Kidney epithelial cell (primary cell): ENCODE measurements at regions not wholly inside any gene's neighbourhood (a gene's known extent, or its start where the extent isn't known, plus 50 kb on each side); places are given as distances from the start of the nearest gene placed in this dataset.

Experiments used
- DNase-seq: peaks from one replicate; pipeline ENCODE4 v3.0.0-alpha.2; 2010; ENCODE audit warnings: low read depth
- H3K27me3 ChIP-seq: 2 replicates; pipeline ENCODE4 v1.6.0; 2011; ENCODE audit warnings: low read length; ENCODE audit not compliant: control insufficient read depth, insufficient read depth
- H3K36me3 ChIP-seq: 2 replicates; pipeline ENCODE4 v1.5.1; 2011; ENCODE audit warnings: low read length; ENCODE audit not compliant: control insufficient read depth, insufficient read depth
- H3K4me3 ChIP-seq: 2 replicates; pipeline ENCODE4 v1.5.1; 2011; ENCODE audit warnings: low read depth, mild to moderate bottlenecking, control low read depth, low read length
- TF ChIP-seq, protein P1 (sequence below): IDR thresholded peaks from 2 replicates; pipeline ENCODE4 v1.5.1; 2011; ENCODE audit warnings: mild to moderate bottlenecking, moderate library complexity, low read length, control low read depth, inconsistent platforms; ENCODE audit not compliant: insufficient read depth, poor library complexity, severe bottlenecking

DNA sequence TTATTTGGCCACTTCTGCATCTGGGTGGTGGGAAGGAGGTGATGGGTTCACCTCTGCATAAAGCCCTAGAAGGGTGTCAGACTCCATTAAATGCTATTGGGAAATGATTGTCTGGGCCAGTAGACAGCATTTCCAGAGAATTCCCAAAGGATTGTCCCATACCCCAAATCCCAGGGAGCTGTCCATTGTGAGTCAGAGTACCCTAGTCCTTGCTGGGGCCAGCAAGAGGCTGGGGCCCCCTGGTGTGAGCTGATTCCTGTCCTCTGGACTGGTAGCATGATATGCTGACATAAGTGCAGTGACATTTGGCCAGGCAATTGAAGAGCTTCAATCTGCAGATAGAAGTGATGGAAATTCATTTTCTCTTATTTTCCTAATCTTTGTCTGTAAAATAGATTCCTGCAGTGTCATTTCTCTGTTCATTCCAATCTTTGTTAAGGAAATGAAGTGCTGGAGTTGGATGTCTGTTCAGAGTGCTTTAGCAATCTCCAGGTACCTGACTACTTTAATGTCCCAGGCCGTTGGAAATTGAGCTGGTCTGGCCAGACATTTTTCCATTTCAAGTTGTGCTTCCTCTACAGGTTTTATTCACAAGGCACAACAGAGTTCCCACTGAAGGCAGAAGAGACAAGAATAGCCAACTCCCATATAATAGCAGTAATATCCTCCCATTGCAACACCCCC, 91.2 kb downstream of the RPLP1 start:
- Histone ChIP-seq H3K4me3 (no peak overlapping the region), H3K36me3 (no peaks in the 10 kb centered on the region), H3K27me3 (peaks cover 7% of the 10 kb centered on the region)
- TF ChIP-seq, protein P1, sequence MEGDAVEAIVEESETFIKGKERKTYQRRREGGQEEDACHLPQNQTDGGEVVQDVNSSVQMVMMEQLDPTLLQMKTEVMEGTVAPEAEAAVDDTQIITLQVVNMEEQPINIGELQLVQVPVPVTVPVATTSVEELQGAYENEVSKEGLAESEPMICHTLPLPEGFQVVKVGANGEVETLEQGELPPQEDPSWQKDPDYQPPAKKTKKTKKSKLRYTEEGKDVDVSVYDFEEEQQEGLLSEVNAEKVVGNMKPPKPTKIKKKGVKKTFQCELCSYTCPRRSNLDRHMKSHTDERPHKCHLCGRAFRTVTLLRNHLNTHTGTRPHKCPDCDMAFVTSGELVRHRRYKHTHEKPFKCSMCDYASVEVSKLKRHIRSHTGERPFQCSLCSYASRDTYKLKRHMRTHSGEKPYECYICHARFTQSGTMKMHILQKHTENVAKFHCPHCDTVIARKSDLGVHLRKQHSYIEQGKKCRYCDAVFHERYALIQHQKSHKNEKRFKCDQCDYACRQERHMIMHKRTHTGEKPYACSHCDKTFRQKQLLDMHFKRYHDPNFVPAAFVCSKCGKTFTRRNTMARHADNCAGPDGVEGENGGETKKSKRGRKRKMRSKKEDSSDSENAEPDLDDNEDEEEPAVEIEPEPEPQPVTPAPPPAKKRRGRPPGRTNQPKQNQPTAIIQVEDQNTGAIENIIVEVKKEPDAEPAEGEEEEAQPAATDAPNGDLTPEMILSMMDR = no peak
- DNase-seq = no peak

DNA sequence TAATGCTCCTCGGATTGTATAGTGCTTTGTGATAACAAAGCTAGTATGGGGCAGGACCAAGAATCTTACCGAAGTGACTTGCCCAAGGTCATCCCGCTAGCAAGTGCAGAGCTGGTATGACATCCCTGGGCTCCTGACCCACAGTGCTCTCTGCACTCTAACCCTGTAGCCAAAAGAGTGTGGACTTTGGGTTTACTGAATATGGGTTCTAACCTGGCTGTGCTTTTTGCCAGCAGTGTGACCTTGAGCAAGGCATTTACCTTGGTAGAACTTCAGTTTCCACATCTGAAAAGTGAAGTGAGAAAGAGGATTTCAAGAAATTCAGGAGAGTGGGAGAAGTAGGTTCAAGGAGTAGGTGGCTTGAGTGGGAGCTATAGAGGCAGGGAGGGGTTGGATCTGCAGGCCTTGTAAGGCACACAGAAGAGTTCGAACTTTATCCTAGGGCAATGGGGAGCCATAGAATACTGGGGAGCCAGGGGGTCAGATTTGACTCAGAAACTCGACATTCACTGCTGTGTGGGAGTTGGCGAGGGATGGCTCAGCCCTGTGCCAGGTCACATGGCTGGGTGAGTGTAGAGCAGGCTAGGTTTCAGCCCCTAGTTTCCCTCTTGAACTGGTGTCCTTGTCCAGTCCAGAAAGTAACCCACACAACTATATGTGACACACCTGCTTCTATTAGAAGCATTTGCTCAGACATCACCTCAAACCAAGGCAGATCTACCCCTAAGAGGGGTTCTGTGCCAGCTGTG, 91.9 kb downstream of the RPLP1 start:
- Histone ChIP-seq H3K4me3 (no peak overlapping the region), H3K36me3 (no peaks in the 10 kb centered on the region), H3K27me3 (peaks cover 2% of the 10 kb centered on the region)
- TF ChIP-seq, protein P1 = no peak
- no peak for DNase-seq

GRCh38 chr15:69546182-69546581, 93.6 kb downstream of the RPLP1 start:
- TF ChIP-seq, protein P1 = no peak
- H3K27me3 ChIP-seq = peaks cover 3% of the 10 kb centered on the region
- H3K36me3 ChIP-seq = no peaks in the 10 kb centered on the region
- DNase-seq = no peak
- H3K4me3 ChIP-seq = no peak overlapping the region

- TF ChIP-seq, protein P1 = no peak
- H3K36me3 ChIP-seq = no peaks in the 10 kb centered on the region
- DNase-seq = no peak
- H3K4me3 ChIP-seq = no peak overlapping the region
- H3K27me3 ChIP-seq = peaks cover 3% of the 10 kb centered on the region
Observed at GRCh38 chr15:69548395-69549180, 96.0 kb downstream of the RPLP1 start.

DNA sequence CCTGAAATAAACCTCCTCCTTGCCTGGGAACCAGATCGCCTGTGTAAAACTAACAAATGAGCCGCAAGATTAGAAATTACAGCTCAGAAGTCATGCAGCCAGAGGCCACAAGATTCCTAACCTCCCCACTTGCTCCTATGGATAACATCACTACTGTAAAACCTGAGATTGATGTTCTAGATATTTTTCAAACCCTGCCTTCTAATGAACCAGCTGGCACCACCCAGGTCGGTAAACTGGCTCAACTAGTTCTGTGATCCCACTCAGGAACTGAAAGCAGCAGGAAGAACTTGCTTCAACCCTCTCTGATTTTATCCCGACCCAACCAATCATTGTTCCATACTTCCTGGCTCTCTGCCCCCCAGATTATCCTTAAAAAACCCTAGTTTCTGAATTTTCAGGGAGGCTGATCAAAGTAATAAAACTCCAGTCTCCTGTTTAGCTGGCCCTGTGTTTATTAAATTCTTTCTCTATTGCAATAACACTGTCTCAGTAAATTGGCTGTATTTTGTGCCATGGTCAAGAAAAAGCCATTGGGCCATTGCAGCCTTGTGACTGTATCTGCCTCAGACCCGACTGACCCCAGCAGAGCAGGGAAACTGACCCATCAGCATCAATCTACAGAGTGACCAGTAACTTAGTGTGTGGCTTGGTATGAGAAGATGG, 98.9 kb downstream of the RPLP1 start:
- no peaks in the 10 kb centered on the region for H3K36me3 ChIP-seq
- no peak overlapping the region for H3K4me3 ChIP-seq
- H3K27me3 ChIP-seq = peaks cover 3% of the 10 kb centered on the region
- no peak for DNase-seq
- TF ChIP-seq, protein P1 = no peak
